H9 (cell line): ENCODE measurements at regions not wholly inside any gene's neighbourhood (a gene's known extent, or its start where the extent isn't known, plus 50 kb on each side); places are given as distances from the start of the nearest gene placed in this dataset.

Experiments
- DNase-seq: peaks from one replicate; pipeline ENCODE4 v3.0.0-alpha.2; 2017
- H2AFZ ChIP-seq: one replicate; pipeline ENCODE4 v1.6.1; 2013; ENCODE audit warnings: mild to moderate bottlenecking, low read length, control low read depth, moderate library complexity
- H2AK5ac ChIP-seq: 2 replicates; pipeline ENCODE4 v1.6.1; 2013; ENCODE audit warnings: low read length, control low read depth, mixed read lengths; ENCODE audit not compliant: insufficient read length
- H2BK120ac ChIP-seq: one replicate; pipeline ENCODE4 v1.6.1; 2013; ENCODE audit warnings: low read depth, mild to moderate bottlenecking, low read length, control low read depth, inconsistent platforms; ENCODE audit not compliant: poor library complexity, severe bottlenecking
- H2BK12ac ChIP-seq: 2 replicates; pipeline ENCODE4 v1.6.1; 2013; ENCODE audit warnings: low read length, control low read depth, mixed read lengths, low read depth; ENCODE audit not compliant: insufficient read length
- H2BK15ac ChIP-seq: 2 replicates; pipeline ENCODE4 v1.6.1; 2013; ENCODE audit warnings: low read depth, low read length, control low read depth
- H2BK20ac ChIP-seq: one replicate; pipeline ENCODE4 v1.6.1; 2013; ENCODE audit warnings: low read depth, mild to moderate bottlenecking, low read length, control low read depth, inconsistent platforms; ENCODE audit not compliant: poor library complexity, severe bottlenecking
- H2BK5ac ChIP-seq: 2 replicates; pipeline ENCODE4 v1.6.1; 2013; ENCODE audit warnings: low read length, control low read depth, mixed read lengths; ENCODE audit not compliant: insufficient read length
- H3K14ac ChIP-seq: 2 replicates; pipeline ENCODE4 v1.6.1; 2013; ENCODE audit warnings: low read length, control low read depth; ENCODE audit not compliant: insufficient read depth
- H3K18ac ChIP-seq: 2 replicates; pipeline ENCODE4 v1.6.1; 2013; ENCODE audit warnings: low read depth, mild to moderate bottlenecking, mixed read lengths, low read length, control low read depth; ENCODE audit not compliant: insufficient read length
- H3K23ac ChIP-seq: 2 replicates; pipeline ENCODE4 v1.6.1; 2013; ENCODE audit warnings: low read length, control low read depth, mixed read lengths, low read depth; ENCODE audit not compliant: insufficient read length
- H3K23me2 ChIP-seq: 2 replicates; pipeline ENCODE4 v1.6.1; 2013; ENCODE audit warnings: low read depth, mild to moderate bottlenecking, mixed read lengths, low read length, control low read depth; ENCODE audit not compliant: insufficient read length, poor library complexity, severe bottlenecking
- H3K27ac ChIP-seq: 2 replicates; pipeline ENCODE4 v1.5.1; 2013; ENCODE audit warnings: low read length, control low read depth, mixed read lengths, low read depth; ENCODE audit not compliant: insufficient read length
- H3K27me3 ChIP-seq: 2 replicates; pipeline ENCODE4 v1.6.1; 2013; ENCODE audit warnings: low read length, control low read depth, inconsistent platforms; ENCODE audit not compliant: insufficient read depth
- H3K4ac ChIP-seq: 2 replicates; pipeline ENCODE4 v1.6.1; 2013; ENCODE audit warnings: low read depth, mild to moderate bottlenecking, control low read depth, inconsistent platforms, low read length, moderate library complexity
- H3K4me1 ChIP-seq: 2 replicates; pipeline ENCODE4 v1.6.1; 2013; ENCODE audit warnings: low read length, control low read depth, inconsistent platforms; ENCODE audit not compliant: insufficient read depth
- H3K4me2 ChIP-seq: 2 replicates; pipeline ENCODE4 v1.6.1; 2013; ENCODE audit warnings: low read length, control low read depth, mixed read lengths; ENCODE audit not compliant: insufficient read length, insufficient read depth
- H3K56ac ChIP-seq: 2 replicates; pipeline ENCODE4 v1.6.1; 2013; ENCODE audit warnings: low read depth, mild to moderate bottlenecking, mixed read lengths, low read length, control low read depth; ENCODE audit not compliant: insufficient read length
- H3K79me1 ChIP-seq: 2 replicates; pipeline ENCODE4 v1.6.1; 2013; ENCODE audit warnings: low read depth, mild to moderate bottlenecking, moderate library complexity, low read length, control low read depth, inconsistent platforms; ENCODE audit not compliant: insufficient read depth, poor library complexity, severe bottlenecking
- H3K79me2 ChIP-seq: 2 replicates; pipeline ENCODE4 v1.6.1; 2013; ENCODE audit warnings: low read length, control low read depth, inconsistent platforms; ENCODE audit not compliant: insufficient read depth
- H3K9ac ChIP-seq: 2 replicates; pipeline ENCODE4 v1.6.1; 2013; ENCODE audit warnings: low read length, control low read depth, mixed read lengths; ENCODE audit not compliant: insufficient read length; ENCODE audit errors: extremely low read depth
- H3K9me3 ChIP-seq: one replicate; pipeline ENCODE4 v1.6.1; 2013; ENCODE audit warnings: low read depth, low read length, inconsistent platforms; ENCODE audit not compliant: control insufficient read depth
- H3T11ph ChIP-seq: one replicate; pipeline ENCODE4 v1.6.1; 2013; ENCODE audit warnings: mild to moderate bottlenecking, low read length, control low read depth, inconsistent platforms
- H4K20me1 ChIP-seq: one replicate; pipeline ENCODE4 v1.6.1; 2013; ENCODE audit not compliant: control insufficient read depth, insufficient read length, insufficient read depth
- H4K5ac ChIP-seq: 2 replicates; pipeline ENCODE4 v1.6.1; 2013; ENCODE audit warnings: low read depth, mild to moderate bottlenecking, mixed read lengths, low read length, control low read depth; ENCODE audit not compliant: insufficient read length
- H4K8ac ChIP-seq: replicated peaks from 2 replicates; pipeline ENCODE4 v1.6.1; 2013; ENCODE audit warnings: low read length, control low read depth, mixed read lengths, low read depth; ENCODE audit not compliant: insufficient read length
- H4K91ac ChIP-seq: 2 replicates; pipeline ENCODE4 v1.6.1; 2013; ENCODE audit warnings: low read depth, mild to moderate bottlenecking, moderate library complexity, mixed read lengths, low read length, control low read depth; ENCODE audit not compliant: insufficient read length
- H3K27ac Mint-ChIP-seq, 3 experiments: 2 replicates in 2 of 3; 3 replicates in 1 of 3; pipeline ENCODE4 v1.8.0; 2020 to 2021; ENCODE audit warnings: mixed read lengths in 3 of 3, mild to moderate bottlenecking in 1 of 3, moderate library complexity in 1 of 3
- H3K27me3 Mint-ChIP-seq: 2 replicates; pipeline ENCODE4 v1.8.0; 2021; ENCODE audit warnings: low read depth, mild to moderate bottlenecking, moderate library complexity, mixed read lengths
- H3K36me3 Mint-ChIP-seq, 3 experiments: 2 replicates in 2 of 3; 3 replicates in 1 of 3; pipeline ENCODE4 v1.8.0; 2020 to 2021; ENCODE audit warnings: low read depth in 3 of 3, mixed read lengths in 3 of 3; ENCODE audit not compliant: insufficient read depth in 1 of 3
- H3K4me1 Mint-ChIP-seq, 2 experiments: 2 replicates each; pipeline ENCODE4 v1.8.0; 2020; ENCODE audit warnings: mixed read lengths in 2 of 2
- H3K4me3 Mint-ChIP-seq, 2 experiments: 2 replicates in 1 of 2; 3 replicates in 1 of 2; pipeline ENCODE4 v1.8.0; 2020 to 2021; ENCODE audit warnings: mild to moderate bottlenecking in 2 of 2, mixed read lengths in 2 of 2, moderate library complexity in 1 of 2
- H3K9me3 Mint-ChIP-seq, 2 experiments: 2 replicates in 1 of 2; 3 replicates in 1 of 2; pipeline ENCODE4 v1.8.0; 2020; ENCODE audit warnings: mild to moderate bottlenecking in 2 of 2, mixed read lengths in 2 of 2, moderate library complexity in 1 of 2
- WGBS: extraction: QIAGEN DNeasy Blood & Tissue Kit; methylation state at CpG from one replicate; pipeline ENCODE4 v1.1.7; 2013; ENCODE audit warnings: missing lambda C conversion rate, low lambda C conversion rate, mixed read lengths; ENCODE audit not compliant: insufficient read length; ENCODE audit errors: extremely low coverage; 5-methylcytosine and 5-hydroxymethylcytosine counted together
- TF ChIP-seq, protein P1 (sequence below): fragments of 200-600 bp; sonication (generic); conservative IDR thresholded peaks from 3 replicates; pipeline ENCODE4 v1.8.0; 2021; ENCODE audit warnings: antibody characterized with exemption, mild to moderate bottlenecking

DNA sequence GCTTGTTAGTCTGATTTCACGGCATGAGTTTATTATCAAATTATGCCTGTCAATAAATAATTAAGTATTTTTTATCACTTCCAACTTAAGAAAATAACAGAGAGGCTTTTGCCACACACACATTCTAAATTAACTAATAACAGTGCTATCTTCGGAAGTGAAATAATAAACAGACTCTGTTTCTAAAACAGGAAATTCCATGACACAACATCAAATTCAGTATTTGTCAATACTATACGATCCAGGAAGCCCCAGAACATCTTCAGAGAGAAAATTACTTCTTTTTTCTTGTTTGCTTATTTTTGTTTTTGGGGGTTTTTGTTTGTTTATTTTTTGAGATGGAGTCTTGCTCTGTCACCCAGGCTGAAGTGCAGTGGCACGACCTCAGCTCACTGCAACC, 150.7 kb upstream of the PRDM1 start:
- Histone ChIP-seq H3K23ac (no peak overlapping the region), H3K27me3 (no peaks in the 10 kb centered on the region), H2AK5ac (no peak overlapping the region), H3K79me1 (no peaks in the 10 kb centered on the region), H2BK15ac (no peak overlapping the region), H3K4me1 (no peaks in the 10 kb centered on the region), H3K4ac (no peak overlapping the region), H3K56ac (no peak overlapping the region), H3K18ac (no peak overlapping the region), H2BK12ac (no peak overlapping the region), H3K9ac (no peak overlapping the region), H3K9me3 (no peaks in the 10 kb centered on the region), H3K4me2 (no peak overlapping the region), H3K23me2 (no peaks in the 10 kb centered on the region), H3K27ac (no peak overlapping the region), H3K14ac (no peak overlapping the region), H4K20me1 (no peaks in the 10 kb centered on the region), H2BK120ac (no peak overlapping the region), H4K5ac (no peak overlapping the region), H3K79me2 (no peaks in the 10 kb centered on the region), H2BK5ac (no peak overlapping the region), H4K8ac (no peak overlapping the region), H3T11ph (no peak overlapping the region), H4K91ac (no peak overlapping the region), H2BK20ac (no peak overlapping the region), H2AFZ (no peak overlapping the region)
- no CpG with 5 or more reads among the region's 4 CpGs for WGBS
- TF ChIP-seq, protein P1, sequence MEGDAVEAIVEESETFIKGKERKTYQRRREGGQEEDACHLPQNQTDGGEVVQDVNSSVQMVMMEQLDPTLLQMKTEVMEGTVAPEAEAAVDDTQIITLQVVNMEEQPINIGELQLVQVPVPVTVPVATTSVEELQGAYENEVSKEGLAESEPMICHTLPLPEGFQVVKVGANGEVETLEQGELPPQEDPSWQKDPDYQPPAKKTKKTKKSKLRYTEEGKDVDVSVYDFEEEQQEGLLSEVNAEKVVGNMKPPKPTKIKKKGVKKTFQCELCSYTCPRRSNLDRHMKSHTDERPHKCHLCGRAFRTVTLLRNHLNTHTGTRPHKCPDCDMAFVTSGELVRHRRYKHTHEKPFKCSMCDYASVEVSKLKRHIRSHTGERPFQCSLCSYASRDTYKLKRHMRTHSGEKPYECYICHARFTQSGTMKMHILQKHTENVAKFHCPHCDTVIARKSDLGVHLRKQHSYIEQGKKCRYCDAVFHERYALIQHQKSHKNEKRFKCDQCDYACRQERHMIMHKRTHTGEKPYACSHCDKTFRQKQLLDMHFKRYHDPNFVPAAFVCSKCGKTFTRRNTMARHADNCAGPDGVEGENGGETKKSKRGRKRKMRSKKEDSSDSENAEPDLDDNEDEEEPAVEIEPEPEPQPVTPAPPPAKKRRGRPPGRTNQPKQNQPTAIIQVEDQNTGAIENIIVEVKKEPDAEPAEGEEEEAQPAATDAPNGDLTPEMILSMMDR, result no peak
- no peak overlapping the region for H3K27ac Mint-ChIP-seq
- no peak for DNase-seq
- H3K4me1 Mint-ChIP-seq, result no peaks in the 10 kb centered on the region
- no peaks in the 10 kb centered on the region for H3K27me3 Mint-ChIP-seq
- no peaks in the 10 kb centered on the region for H3K36me3 Mint-ChIP-seq
- H3K9me3 Mint-ChIP-seq, result no peaks in the 10 kb centered on the region
- H3K4me3 Mint-ChIP-seq, result no peak overlapping the region
